GM12891 (cell line): ENCODE measurements at regions not wholly inside any gene's neighbourhood (a gene's known extent, or its start where the extent isn't known, plus 50 kb on each side); places are given as distances from the start of the nearest gene placed in this dataset.

Experiments
- PAX5 ChIP-seq: IDR thresholded peaks from 2 replicates; pipeline ENCODE4 v1.6.1; 2011; ENCODE audit warnings: low read length, moderate library complexity, mild to moderate bottlenecking; ENCODE audit not compliant: insufficient read depth, severe bottlenecking
- POLR2A ChIP-seq: IDR thresholded peaks from 2 replicates; pipeline ENCODE4 v1.6.1; 2011; ENCODE audit warnings: low read depth, low read length, control low read depth
- POLR2AphosphoS5 ChIP-seq: IDR thresholded peaks from 2 replicates; pipeline ENCODE4 v1.6.1; 2011; ENCODE audit warnings: low read depth, low read length, control low read depth
- POU2F2 ChIP-seq: IDR thresholded peaks from 2 replicates; pipeline ENCODE4 v1.6.1; 2011; ENCODE audit warnings: low read depth, mild to moderate bottlenecking, control low read depth, low read length, moderate library complexity
- SPI1 ChIP-seq: IDR thresholded peaks from 2 replicates; pipeline ENCODE4 v1.6.1; 2011; ENCODE audit warnings: low read depth, low read length, control low read depth
- TAF1 ChIP-seq: IDR thresholded peaks from 2 replicates; pipeline ENCODE4 v1.6.1; 2011; ENCODE audit warnings: low read depth, low read length, control low read depth

DNA sequence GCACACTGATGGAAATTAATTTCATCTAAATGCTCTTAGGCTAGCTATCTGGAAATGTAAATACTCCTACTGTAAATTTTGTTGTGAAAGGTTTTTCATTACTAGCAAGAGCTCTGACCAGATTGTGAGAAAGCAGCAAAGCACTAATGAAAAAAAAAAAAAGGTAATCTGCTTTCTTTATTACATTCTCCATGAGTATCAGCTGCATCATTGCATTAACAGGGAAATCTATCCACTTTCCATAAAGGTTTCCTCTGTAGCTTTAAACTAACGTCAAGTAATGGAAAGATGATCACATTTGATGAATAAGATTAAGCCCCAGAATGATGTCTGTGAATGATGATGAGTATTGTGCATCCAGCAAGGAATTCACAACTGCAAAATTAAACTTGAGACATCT is 790.6 kb upstream of the TYRP1 start:
- TF ChIP-seq SPI1 (no peak), POLR2A (no peak), TAF1 (no peak), POLR2AphosphoS5 (no peak), POU2F2 (no peak), PAX5 (no peak)
